ENCODE measurements at regions not wholly inside any gene's neighbourhood (a gene's known extent, or its start where the extent isn't known, plus 50 kb on each side); places are given as distances from the start of the nearest gene placed in this dataset.

DNA sequence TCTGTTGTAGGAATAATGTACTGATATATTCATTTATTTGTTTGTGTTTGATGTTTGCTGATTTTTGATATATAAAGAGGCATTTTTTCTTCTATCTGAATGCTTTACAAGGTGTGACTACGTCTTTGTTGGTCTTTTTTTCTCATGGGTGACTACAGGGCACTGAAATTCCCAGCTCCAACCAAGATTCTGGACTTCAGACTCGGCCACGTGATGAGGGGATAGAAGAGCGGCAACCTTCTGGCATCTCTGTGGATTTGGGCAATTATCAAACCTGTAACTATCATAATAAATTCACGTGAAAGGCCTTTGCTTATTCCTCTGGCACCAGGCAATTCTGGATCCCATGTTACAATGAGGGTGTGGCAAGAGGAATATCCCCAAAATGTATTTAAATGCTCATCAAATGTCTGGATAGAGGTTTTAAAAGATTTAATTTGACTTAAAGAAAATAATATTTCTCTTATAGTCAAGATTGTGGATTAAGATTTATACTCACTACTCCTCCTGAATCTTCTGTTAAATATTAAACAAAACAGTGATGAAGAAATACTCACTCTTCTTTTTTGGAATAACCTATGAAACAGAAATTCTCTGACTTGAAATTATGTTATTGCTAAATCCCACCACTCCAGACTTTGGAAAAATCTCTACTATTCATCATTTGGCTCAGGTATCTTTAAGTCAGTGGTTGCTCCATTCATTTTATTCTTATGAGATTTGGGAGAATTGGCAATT, 276.3 kb downstream of the GPR37 start:
- 59 to 67% methylated on average over 5 of the region's 5 CpGs for WGBS, 2 donors (ENCODE audit: low coverage in 1 of 2)
- H3K36me3 ChIP-seq, result no peaks in the 10 kb centered on the region
- H3K27me3 ChIP-seq, result no peaks in the 10 kb centered on the region
- H3K9me3 ChIP-seq, result no peaks in the 10 kb centered on the region
- no peak overlapping the region for H3K4me3 ChIP-seq
- no peaks in the 10 kb centered on the region for H3K4me1 ChIP-seq
- TF ChIP-seq, protein P1, sequence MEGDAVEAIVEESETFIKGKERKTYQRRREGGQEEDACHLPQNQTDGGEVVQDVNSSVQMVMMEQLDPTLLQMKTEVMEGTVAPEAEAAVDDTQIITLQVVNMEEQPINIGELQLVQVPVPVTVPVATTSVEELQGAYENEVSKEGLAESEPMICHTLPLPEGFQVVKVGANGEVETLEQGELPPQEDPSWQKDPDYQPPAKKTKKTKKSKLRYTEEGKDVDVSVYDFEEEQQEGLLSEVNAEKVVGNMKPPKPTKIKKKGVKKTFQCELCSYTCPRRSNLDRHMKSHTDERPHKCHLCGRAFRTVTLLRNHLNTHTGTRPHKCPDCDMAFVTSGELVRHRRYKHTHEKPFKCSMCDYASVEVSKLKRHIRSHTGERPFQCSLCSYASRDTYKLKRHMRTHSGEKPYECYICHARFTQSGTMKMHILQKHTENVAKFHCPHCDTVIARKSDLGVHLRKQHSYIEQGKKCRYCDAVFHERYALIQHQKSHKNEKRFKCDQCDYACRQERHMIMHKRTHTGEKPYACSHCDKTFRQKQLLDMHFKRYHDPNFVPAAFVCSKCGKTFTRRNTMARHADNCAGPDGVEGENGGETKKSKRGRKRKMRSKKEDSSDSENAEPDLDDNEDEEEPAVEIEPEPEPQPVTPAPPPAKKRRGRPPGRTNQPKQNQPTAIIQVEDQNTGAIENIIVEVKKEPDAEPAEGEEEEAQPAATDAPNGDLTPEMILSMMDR (IDR thresholded peaks at IDR 0.05), result no peak
- H3K27ac ChIP-seq, result no peak overlapping the region
- ATAC-seq, result no peak

GRCh38 chr7:124482229-124482628, 283.4 kb downstream of the GPR37 start:
- no peak for ATAC-seq
- no peaks in the 10 kb centered on the region for H3K9me3 ChIP-seq
- TF ChIP-seq POLR2A (IDR thresholded peaks at IDR 0.05), result no peak
- TF ChIP-seq, protein P1 (IDR thresholded peaks at IDR 0.05), result no peak
- WGBS, 2 donors (ENCODE audit: low coverage in 1 of 2), result 93% methylated on average over 2 of the region's 2 CpGs; no CpG with 5 or more reads in 1 of the 2 donors
- no peaks in the 10 kb centered on the region for H3K4me1 ChIP-seq
- H3K36me3 ChIP-seq, result no peaks in the 10 kb centered on the region
- H3K27ac ChIP-seq, result no peak overlapping the region
- H3K4me3 ChIP-seq, result no peak overlapping the region
- no peaks in the 10 kb centered on the region for H3K27me3 ChIP-seq

DNA sequence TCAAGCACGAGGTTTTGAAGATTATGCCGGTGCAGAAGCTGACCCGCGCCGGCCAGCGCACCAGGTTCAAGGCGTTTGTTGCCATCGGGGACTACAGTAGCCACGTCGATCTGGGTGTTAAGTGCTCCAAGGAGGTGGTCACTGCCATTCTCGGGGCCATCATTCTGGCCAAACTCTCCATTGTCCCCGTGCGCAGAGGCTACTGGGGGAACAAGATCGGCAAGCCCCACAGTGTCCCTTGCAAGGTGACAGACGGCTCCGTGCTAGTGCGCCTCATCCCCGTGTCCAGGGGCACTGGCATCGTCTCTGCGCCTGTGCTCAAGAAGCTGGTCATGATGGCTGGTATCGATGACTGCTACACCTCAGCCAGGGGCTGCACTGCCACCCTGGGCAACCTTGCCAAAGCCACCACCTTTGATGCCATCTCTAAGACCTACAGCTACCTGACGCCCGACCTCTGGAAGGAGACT, 284.7 kb downstream of the GPR37 start:
- H3K36me3 ChIP-seq, result no peaks in the 10 kb centered on the region
- H3K4me3 ChIP-seq, result no peak overlapping the region
- 92 to 100% methylated on average over 5 to 8 of the region's 23 CpGs for WGBS, 2 donors (ENCODE audit: low coverage in 1 of 2)
- no peak for TF ChIP-seq POLR2AphosphoS5 (IDR thresholded peaks at IDR 0.05)
- TF ChIP-seq EP300 (IDR thresholded peaks at IDR 0.05), result no peak
- TF ChIP-seq, protein P1 (IDR thresholded peaks at IDR 0.05), result no peak
- TF ChIP-seq POLR2A (IDR thresholded peaks at IDR 0.05), result no peak
- ATAC-seq, result no peak
- H3K27ac ChIP-seq, result no peak overlapping the region
- no peaks in the 10 kb centered on the region for H3K4me1 ChIP-seq
- H3K9me3 ChIP-seq, result no peaks in the 10 kb centered on the region
- no peaks in the 10 kb centered on the region for H3K27me3 ChIP-seq

DNA sequence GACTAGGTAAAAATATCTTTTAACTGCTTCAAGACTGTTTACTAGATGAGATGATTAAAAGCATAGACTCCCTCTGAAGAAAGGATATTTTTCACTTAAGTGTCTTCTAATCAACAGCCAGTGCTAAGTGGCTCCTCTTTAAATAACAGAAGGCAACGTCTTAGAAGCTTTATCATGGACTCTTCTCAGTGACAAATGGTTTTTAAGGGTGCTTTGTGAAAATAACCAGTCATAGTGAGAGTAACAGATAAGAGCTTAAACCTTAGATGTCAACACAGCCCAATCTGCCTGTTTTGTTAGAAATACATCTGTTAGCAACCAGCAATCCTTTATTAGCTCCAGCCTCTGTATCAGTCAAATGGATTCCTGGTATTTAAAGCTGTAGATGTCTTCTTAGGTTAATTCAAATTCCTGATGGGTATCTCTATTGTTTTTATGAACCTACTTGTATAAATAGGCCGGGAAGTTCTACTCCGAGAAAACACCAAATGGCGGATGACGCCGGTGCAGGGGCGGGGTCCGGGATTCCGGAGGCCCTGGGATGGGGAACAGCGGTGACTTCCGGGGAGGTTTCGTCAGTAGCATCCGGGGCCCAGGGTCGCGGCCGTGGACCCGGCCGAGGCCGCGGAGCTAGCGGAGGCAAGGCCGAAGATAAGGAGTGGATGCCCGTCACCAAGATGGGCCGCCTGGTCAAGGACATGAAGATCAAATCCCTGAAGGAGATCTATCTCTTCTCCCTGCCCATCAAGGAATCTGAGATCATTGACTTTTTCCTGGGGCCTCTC, 285.4 kb downstream of the GPR37 start:
- TF ChIP-seq POLR2AphosphoS5 (IDR thresholded peaks at IDR 0.05), result no peak
- Histone ChIP-seq H3K4me3 (no peak overlapping the region), H3K36me3 (no peaks in the 10 kb centered on the region), H3K27ac (no peak overlapping the region), H3K9me3 (no peaks in the 10 kb centered on the region), H3K4me1 (no peaks in the 10 kb centered on the region), H3K27me3 (no peaks in the 10 kb centered on the region)
- WGBS, 2 donors (ENCODE audit: low coverage in 1 of 2), result 56 to 84% methylated on average over 4 to 6 of the region's 24 CpGs
- no peak for ATAC-seq

GRCh38 chr7:124462249-124462648, 303.3 kb downstream of the GPR37 start:
- ATAC-seq, result no peak
- peaks cover 0 to 15% (median 0%) of the 10 kb centered on the region in 3 donors for H3K4me1 ChIP-seq
- H3K27ac ChIP-seq, result no peak overlapping the region
- no peaks in the 10 kb centered on the region for H3K27me3 ChIP-seq
- H3K9me3 ChIP-seq, result no peaks in the 10 kb centered on the region
- WGBS, 2 donors (ENCODE audit: low coverage in 1 of 2), result 22 to 50% methylated on average over 1 of the region's 1 CpG
- TF ChIP-seq EP300 (IDR thresholded peaks at IDR 0.05) (no peak), POLR2AphosphoS5 (IDR thresholded peaks at IDR 0.05) (no peak), POLR2A (IDR thresholded peaks at IDR 0.05) (no peak)
- TF ChIP-seq, protein P1 (IDR thresholded peaks at IDR 0.05), result no peak
- H3K4me3 ChIP-seq, result no peak overlapping the region
- no peaks in the 10 kb centered on the region for H3K36me3 ChIP-seq
